IMR-90 (cell line): ENCODE measurements at regions not wholly inside any gene's neighbourhood (a gene's known extent, or its start where the extent isn't known, plus 50 kb on each side); places are given as distances from the start of the nearest gene placed in this dataset.

Experiments used
- ATAC-seq: fragments of 200-7000 bp; cut with Tn5 transposase; 2 replicates; pipeline ENCODE4 v1.9.1; 2020; ENCODE audit warnings: low read depth, mild to moderate bottlenecking, moderate library complexity
- BruUV-seq: library from RNA; stranded (reverse); fragments of 400-500 nt; replicated peaks from 2 replicates; lab custom pipeline; 2021; lab: Mats Ljungman, UMichigan
- CTCF ChIA-PET: fragments of 300-600 bp; formaldehyde crosslinking; extraction: SDS; loops from one replicate; lab custom pipeline; 2021; ENCODE audit warnings: antibody characterized with exemption; lab: Yijun Ruan, JAX
- POLR2A ChIA-PET: fragments of 300-600 bp; sonication (Branson Sonifier 250); formaldehyde crosslinking; loops from one replicate; lab custom pipeline; 2022; ENCODE audit warnings: antibody characterized with exemption; ENCODE audit not compliant: unreplicated experiment; lab: Charles Lee
- DNase-seq: peaks from one replicate; pipeline ENCODE4 v3.0.0; 2013
- H2AFZ ChIP-seq: replicated peaks from 2 replicates; pipeline ENCODE3; 2013; ENCODE audit warnings: low read length, mild to moderate bottlenecking; ENCODE audit not compliant: poor library complexity
- H2AK5ac ChIP-seq: 2 replicates; pipeline ENCODE4 v1.6.1; 2013; ENCODE audit warnings: low read depth, low read length, inconsistent platforms
- H2AK9ac ChIP-seq: replicated peaks from 2 replicates; pipeline ENCODE3; 2013; ENCODE audit warnings: mild to moderate bottlenecking, low read depth, low read length, moderate library complexity; ENCODE audit not compliant: poor library complexity
- H2BK120ac ChIP-seq: 2 replicates; pipeline ENCODE4 v1.6.1; 2013; ENCODE audit warnings: low read depth, low read length, inconsistent platforms
- H2BK15ac ChIP-seq: 3 replicates; pipeline ENCODE4 v1.6.1; 2013; ENCODE audit warnings: low read depth, low read length, inconsistent platforms
- H2BK20ac ChIP-seq: 2 replicates; pipeline ENCODE4 v1.6.1; 2013; ENCODE audit warnings: low read depth, mild to moderate bottlenecking, inconsistent platforms, low read length, moderate library complexity
- H2BK5ac ChIP-seq: 2 replicates; pipeline ENCODE4 v1.6.1; 2013; ENCODE audit warnings: mild to moderate bottlenecking, low read depth, low read length, inconsistent platforms; ENCODE audit not compliant: poor library complexity, severe bottlenecking
- H3K14ac ChIP-seq: replicated peaks from 2 replicates; pipeline ENCODE4 v1.6.1; 2013; ENCODE audit warnings: low read depth, low read length, inconsistent platforms
- H3K18ac ChIP-seq: 2 replicates; pipeline ENCODE4 v1.6.1; 2013; ENCODE audit warnings: low read depth, low read length, control low read depth
- H3K23ac ChIP-seq: 2 replicates; pipeline ENCODE4 v1.6.1; 2013; ENCODE audit warnings: low read depth, low read length, inconsistent platforms
- H3K27ac ChIP-seq: 2 replicates; pipeline ENCODE4 v1.5.1; 2013; ENCODE audit warnings: mild to moderate bottlenecking, control low read depth, low read length; ENCODE audit not compliant: insufficient read depth
- H3K27me3 ChIP-seq: 2 replicates; pipeline ENCODE4 v1.6.1; 2013; ENCODE audit warnings: low read length; ENCODE audit not compliant: control insufficient read depth, insufficient read depth
- H3K36me3 ChIP-seq: 2 replicates; pipeline ENCODE4 v1.6.1; 2013; ENCODE audit warnings: low read length, mixed read lengths; ENCODE audit not compliant: control insufficient read depth, insufficient read depth
- H3K4ac ChIP-seq: 2 replicates; pipeline ENCODE4 v1.6.1; 2013; ENCODE audit warnings: low read depth, low read length, inconsistent platforms
- H3K4me1 ChIP-seq: 2 replicates; pipeline ENCODE4 v1.6.1; 2013; ENCODE audit warnings: low read length, mixed read lengths; ENCODE audit not compliant: control insufficient read depth, insufficient read depth
- H3K4me2 ChIP-seq: 2 replicates; pipeline ENCODE4 v1.6.1; 2013; ENCODE audit warnings: low read depth, mild to moderate bottlenecking, control low read depth, low read length, moderate library complexity
- H3K4me3 ChIP-seq: 2 replicates; pipeline ENCODE4 v1.5.1; 2013; ENCODE audit warnings: low read depth, mild to moderate bottlenecking, control low read depth, low read length, moderate library complexity; ENCODE audit not compliant: insufficient read depth
- H3K56ac ChIP-seq: 2 replicates; pipeline ENCODE4 v1.6.1; 2013; ENCODE audit warnings: low read length, inconsistent platforms; ENCODE audit not compliant: insufficient read depth; ENCODE audit errors: extremely low read depth
- H3K79me1 ChIP-seq, 2 experiments: 2 replicates each; pipeline ENCODE4 v1.6.1; 2013; ENCODE audit warnings: low read length in 2 of 2, inconsistent platforms in 1 of 2, low read depth in 1 of 2
- H3K9ac ChIP-seq: 2 replicates; pipeline ENCODE4 v1.6.1; 2013; ENCODE audit warnings: low read depth, low read length, control low read depth
- H3K9me1 ChIP-seq: 2 replicates; pipeline ENCODE4 v1.6.1; 2013; ENCODE audit warnings: low read length, inconsistent platforms; ENCODE audit not compliant: insufficient read depth
- H3K9me3 ChIP-seq: 2 replicates; pipeline ENCODE4 v1.6.1; 2013; ENCODE audit warnings: low read length; ENCODE audit not compliant: control insufficient read depth, insufficient read depth
- H4K20me1 ChIP-seq: 2 replicates; pipeline ENCODE4 v1.6.1; 2013; ENCODE audit warnings: low read length, inconsistent platforms; ENCODE audit not compliant: insufficient read depth
- H4K5ac ChIP-seq: 2 replicates; pipeline ENCODE4 v1.6.1; 2013; ENCODE audit warnings: mild to moderate bottlenecking, low read depth, low read length, control low read depth
- H4K8ac ChIP-seq, 2 experiments: 2 replicates each; pipeline ENCODE4 v1.6.1; 2013; ENCODE audit warnings: low read depth in 2 of 2, low read length in 2 of 2, control low read depth in 1 of 2, inconsistent platforms in 1 of 2
- H4K91ac ChIP-seq: 2 replicates; pipeline ENCODE4 v1.6.1; 2013; ENCODE audit warnings: low read depth, low read length, inconsistent platforms; ENCODE audit not compliant: insufficient read depth
- NFE2L2 ChIP-seq: fragments of 150-350 bp; IDR thresholded peaks from 2 replicates; pipeline ENCODE4 v1.6.1; 2016; ENCODE audit warnings: low read depth, mild to moderate bottlenecking, low read length
- RAD21 ChIP-seq: IDR thresholded peaks from 2 replicates; pipeline ENCODE4 v1.6.1; 2012; ENCODE audit warnings: low read length, improper control_type of control experiment
- RCOR1 ChIP-seq: IDR thresholded peaks from 2 replicates; pipeline ENCODE4 v1.6.1; 2012; ENCODE audit warnings: mild to moderate bottlenecking, low read length, improper control_type of control experiment; ENCODE audit not compliant: insufficient replicate concordance
- RFX5 ChIP-seq: IDR thresholded peaks from 2 replicates; pipeline ENCODE4 v1.8.0; 2012; ENCODE audit warnings: low read depth, mild to moderate bottlenecking, low read length, moderate library complexity
- SMC3 ChIP-seq: fragments of 150-350 bp; IDR thresholded peaks from 2 replicates; pipeline ENCODE4 v1.6.1; 2016; ENCODE audit warnings: low read depth, mild to moderate bottlenecking, antibody characterized with exemption, low read length, moderate library complexity
- WGBS, 2 experiments: methylation state at CpG; one replicate each; pipeline versions ENCODE4 v1.1.5 to v1.1.7; 2013; ENCODE audit warnings: missing lambda C conversion rate in 2 of 2; ENCODE audit not compliant: insufficient read length in 1 of 2; ENCODE audit errors: extremely low coverage in 2 of 2; 5-methylcytosine and 5-hydroxymethylcytosine counted together
- dilution Hi-C: fragments of 300-500 bp; cut with HindIII; formaldehyde crosslinking; loops from one replicate; pipeline ENCODE4 v1.14.3; 2018; ENCODE audit warnings: low sequenced_read_pairs; ENCODE audit not compliant: unreplicated experiment
- in situ Hi-C: fragments of 300-500 bp; cut with MboI; formaldehyde crosslinking; loops from 3 replicates; pipeline ENCODE4 v1.14.3; 2019; ENCODE audit warnings: low sequenced_read_pairs, inconsistent platforms, mixed read lengths
- intact Hi-C: fragments of 100-400 bp; cut with micrococcal nuclease; formaldehyde crosslinking; loops from 2 replicates; pipeline ENCODE4 v1.10.0; 2022
- TF ChIP-seq, protein P1 (sequence below): fragments of 150-350 bp; IDR thresholded peaks from 2 replicates; pipeline ENCODE4 v1.6.1; 2016; ENCODE audit warnings: low read depth, mild to moderate bottlenecking, low read length, moderate library complexity, borderline replicate concordance
- TF ChIP-seq, protein P2 (sequence below): fragments of 150-350 bp; IDR thresholded peaks from 2 replicates; pipeline ENCODE4 v1.6.1; 2017; ENCODE audit warnings: mild to moderate bottlenecking, antibody characterized with exemption, low read length, low read depth

DNA sequence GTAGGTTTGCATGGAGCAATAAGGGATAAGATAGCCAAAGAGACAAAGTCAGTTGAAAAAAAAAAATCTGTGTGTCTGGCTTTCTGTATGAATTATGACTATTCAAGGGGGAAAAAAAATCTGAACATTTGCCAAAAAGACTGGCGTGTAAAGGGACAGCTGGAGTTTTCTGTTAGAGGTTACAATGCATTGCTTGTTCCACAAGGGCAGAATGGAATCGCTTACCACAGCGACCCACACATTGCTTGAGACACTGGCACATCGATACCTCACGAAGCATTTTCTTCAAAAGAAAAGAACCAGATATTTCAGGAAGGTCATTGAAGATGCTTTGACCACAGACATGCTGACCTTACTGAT is 327.8 kb downstream of the TMEM167A start:
- no TSS peak for BruUV-seq
- Histone ChIP-seq H3K79me1 (no peaks in the 10 kb centered on the region), H2BK5ac (no peak overlapping the region), H4K20me1 (no peaks in the 10 kb centered on the region), H3K4me1 (no peaks in the 10 kb centered on the region), H4K8ac (no peak overlapping the region), H4K91ac (no peak overlapping the region), H2BK20ac (no peak overlapping the region), H2BK120ac (no peak overlapping the region), H4K5ac (no peak overlapping the region), H3K4ac (no peak overlapping the region), H2BK15ac (no peak overlapping the region), H3K9me1 (no peaks in the 10 kb centered on the region), H3K36me3 (no peaks in the 10 kb centered on the region), H3K27ac (no peak overlapping the region), H3K4me2 (no peak overlapping the region), H2AK5ac (no peak overlapping the region), H2AFZ (no peak overlapping the region), H3K56ac (no peak overlapping the region), H3K14ac (no peak overlapping the region), H3K4me3 (no peak overlapping the region), H3K27me3 (peaks cover 6% of the 10 kb centered on the region; the same call in 1 of the 2 replicates), H2AK9ac (no peak overlapping the region), H3K9ac (no peak overlapping the region), H3K23ac (no peak overlapping the region), H3K9me3 (no peaks in the 10 kb centered on the region), H3K18ac (no peak overlapping the region)
- ATAC-seq (no peak), DNase-seq (no peak)
- TF ChIP-seq, protein P1, sequence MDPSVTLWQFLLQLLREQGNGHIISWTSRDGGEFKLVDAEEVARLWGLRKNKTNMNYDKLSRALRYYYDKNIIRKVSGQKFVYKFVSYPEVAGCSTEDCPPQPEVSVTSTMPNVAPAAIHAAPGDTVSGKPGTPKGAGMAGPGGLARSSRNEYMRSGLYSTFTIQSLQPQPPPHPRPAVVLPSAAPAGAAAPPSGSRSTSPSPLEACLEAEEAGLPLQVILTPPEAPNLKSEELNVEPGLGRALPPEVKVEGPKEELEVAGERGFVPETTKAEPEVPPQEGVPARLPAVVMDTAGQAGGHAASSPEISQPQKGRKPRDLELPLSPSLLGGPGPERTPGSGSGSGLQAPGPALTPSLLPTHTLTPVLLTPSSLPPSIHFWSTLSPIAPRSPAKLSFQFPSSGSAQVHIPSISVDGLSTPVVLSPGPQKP = no peak
- no peak for TF ChIP-seq SMC3
- TF ChIP-seq RCOR1 = no peak
- TF ChIP-seq RAD21 = no peak
- no peak for TF ChIP-seq NFE2L2
- TF ChIP-seq RFX5 = no peak
- TF ChIP-seq, protein P2, sequence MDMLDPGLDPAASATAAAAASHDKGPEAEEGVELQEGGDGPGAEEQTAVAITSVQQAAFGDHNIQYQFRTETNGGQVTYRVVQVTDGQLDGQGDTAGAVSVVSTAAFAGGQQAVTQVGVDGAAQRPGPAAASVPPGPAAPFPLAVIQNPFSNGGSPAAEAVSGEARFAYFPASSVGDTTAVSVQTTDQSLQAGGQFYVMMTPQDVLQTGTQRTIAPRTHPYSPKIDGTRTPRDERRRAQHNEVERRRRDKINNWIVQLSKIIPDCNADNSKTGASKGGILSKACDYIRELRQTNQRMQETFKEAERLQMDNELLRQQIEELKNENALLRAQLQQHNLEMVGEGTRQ = no peak
- 0% methylated on average over 1 of the region's 5 CpGs; no CpG with 5 or more reads in 1 of the 2 experiments for WGBS, 2 experiments
- intact Hi-C loops = no loop called here
- in situ Hi-C loops = no loop called here
- dilution Hi-C loops = no loop called here
- POLR2A ChIA-PET = no interaction called here
- CTCF ChIA-PET = no interaction called here
